OCI-LY3 (cell line): ENCODE measurements at regions not wholly inside any gene's neighbourhood (a gene's known extent, or its start where the extent isn't known, plus 50 kb on each side); places are given as distances from the start of the nearest gene placed in this dataset.

Source experiments
- CTCF ChIP-seq: fragments of 200-600, 300-600 bp; sonication (generic); IDR thresholded peaks from 2 replicates; pipeline ENCODE4 v1.5.1; 2014; ENCODE audit warnings: antibody characterized with exemption, low read length, low read depth
- EZH2phosphoT487 ChIP-seq: fragments of 200-600 bp; shearing (Covaris generic); IDR thresholded peaks from 2 replicates; pipeline ENCODE4 v1.6.1; 2018; ENCODE audit warnings: antibody characterized with exemption, mixed run types, low read depth

- TF ChIP-seq CTCF (no peak), EZH2phosphoT487 (no peak)
These were observed 119.3 kb downstream of the TMCO5A start for GRCh38 chr15:38053776-38054175.
